ENCODE measurements at regions not wholly inside any gene's neighbourhood (a gene's known extent, or its start where the extent isn't known, plus 50 kb on each side); places are given as distances from the start of the nearest gene placed in this dataset.

DNA sequence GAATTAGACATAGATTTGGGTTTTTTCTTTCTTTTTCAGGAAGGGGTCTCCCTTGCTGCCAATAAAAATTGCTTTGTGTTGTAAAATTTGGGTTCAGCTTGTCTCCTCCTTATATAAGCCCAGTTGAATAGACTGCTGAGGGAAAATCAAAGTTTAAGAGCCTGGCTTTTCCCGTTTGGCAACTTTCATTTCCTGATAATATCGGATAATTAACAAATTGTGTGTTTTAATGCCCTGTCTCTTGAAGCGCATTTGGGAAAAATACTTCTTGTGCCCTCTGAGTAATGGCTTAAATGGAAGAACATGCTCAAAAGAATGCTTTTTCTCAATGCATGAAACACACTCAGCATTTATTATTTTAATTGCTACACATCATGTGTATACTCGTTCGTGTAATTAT is 198.0 kb upstream of the DCN start:
- TF ChIP-seq, protein P1, sequence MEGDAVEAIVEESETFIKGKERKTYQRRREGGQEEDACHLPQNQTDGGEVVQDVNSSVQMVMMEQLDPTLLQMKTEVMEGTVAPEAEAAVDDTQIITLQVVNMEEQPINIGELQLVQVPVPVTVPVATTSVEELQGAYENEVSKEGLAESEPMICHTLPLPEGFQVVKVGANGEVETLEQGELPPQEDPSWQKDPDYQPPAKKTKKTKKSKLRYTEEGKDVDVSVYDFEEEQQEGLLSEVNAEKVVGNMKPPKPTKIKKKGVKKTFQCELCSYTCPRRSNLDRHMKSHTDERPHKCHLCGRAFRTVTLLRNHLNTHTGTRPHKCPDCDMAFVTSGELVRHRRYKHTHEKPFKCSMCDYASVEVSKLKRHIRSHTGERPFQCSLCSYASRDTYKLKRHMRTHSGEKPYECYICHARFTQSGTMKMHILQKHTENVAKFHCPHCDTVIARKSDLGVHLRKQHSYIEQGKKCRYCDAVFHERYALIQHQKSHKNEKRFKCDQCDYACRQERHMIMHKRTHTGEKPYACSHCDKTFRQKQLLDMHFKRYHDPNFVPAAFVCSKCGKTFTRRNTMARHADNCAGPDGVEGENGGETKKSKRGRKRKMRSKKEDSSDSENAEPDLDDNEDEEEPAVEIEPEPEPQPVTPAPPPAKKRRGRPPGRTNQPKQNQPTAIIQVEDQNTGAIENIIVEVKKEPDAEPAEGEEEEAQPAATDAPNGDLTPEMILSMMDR (IDR thresholded peaks at IDR 0.05; ENCODE audit: insufficient read depth, low read length), result no peak
- no peak for TF ChIP-seq POLR2AphosphoS5 (IDR thresholded peaks at IDR 0.05; ENCODE audit: low read depth)
- TF ChIP-seq, protein P2, sequence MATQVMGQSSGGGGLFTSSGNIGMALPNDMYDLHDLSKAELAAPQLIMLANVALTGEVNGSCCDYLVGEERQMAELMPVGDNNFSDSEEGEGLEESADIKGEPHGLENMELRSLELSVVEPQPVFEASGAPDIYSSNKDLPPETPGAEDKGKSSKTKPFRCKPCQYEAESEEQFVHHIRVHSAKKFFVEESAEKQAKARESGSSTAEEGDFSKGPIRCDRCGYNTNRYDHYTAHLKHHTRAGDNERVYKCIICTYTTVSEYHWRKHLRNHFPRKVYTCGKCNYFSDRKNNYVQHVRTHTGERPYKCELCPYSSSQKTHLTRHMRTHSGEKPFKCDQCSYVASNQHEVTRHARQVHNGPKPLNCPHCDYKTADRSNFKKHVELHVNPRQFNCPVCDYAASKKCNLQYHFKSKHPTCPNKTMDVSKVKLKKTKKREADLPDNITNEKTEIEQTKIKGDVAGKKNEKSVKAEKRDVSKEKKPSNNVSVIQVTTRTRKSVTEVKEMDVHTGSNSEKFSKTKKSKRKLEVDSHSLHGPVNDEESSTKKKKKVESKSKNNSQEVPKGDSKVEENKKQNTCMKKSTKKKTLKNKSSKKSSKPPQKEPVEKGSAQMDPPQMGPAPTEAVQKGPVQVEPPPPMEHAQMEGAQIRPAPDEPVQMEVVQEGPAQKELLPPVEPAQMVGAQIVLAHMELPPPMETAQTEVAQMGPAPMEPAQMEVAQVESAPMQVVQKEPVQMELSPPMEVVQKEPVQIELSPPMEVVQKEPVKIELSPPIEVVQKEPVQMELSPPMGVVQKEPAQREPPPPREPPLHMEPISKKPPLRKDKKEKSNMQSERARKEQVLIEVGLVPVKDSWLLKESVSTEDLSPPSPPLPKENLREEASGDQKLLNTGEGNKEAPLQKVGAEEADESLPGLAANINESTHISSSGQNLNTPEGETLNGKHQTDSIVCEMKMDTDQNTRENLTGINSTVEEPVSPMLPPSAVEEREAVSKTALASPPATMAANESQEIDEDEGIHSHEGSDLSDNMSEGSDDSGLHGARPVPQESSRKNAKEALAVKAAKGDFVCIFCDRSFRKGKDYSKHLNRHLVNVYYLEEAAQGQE (IDR thresholded peaks at IDR 0.05; ENCODE audit: insufficient replicate concordance, low read depth), result no peak
